ENCODE measurements at regions not wholly inside any gene's neighbourhood (a gene's known extent, or its start where the extent isn't known, plus 50 kb on each side); places are given as distances from the start of the nearest gene placed in this dataset.

GRCh38 chr4:20462426-20463175 is 210.9 kb downstream of the SLIT2 start:
- no peak for DNase-seq

- DNase-seq = no peak
Measured at GRCh38 chr4:20463176-20463430, 211.4 kb downstream of the SLIT2 start.

- DNase-seq = no peak
Measured at GRCh38 chr4:20464381-20464780, 212.7 kb downstream of the SLIT2 start.

DNA sequence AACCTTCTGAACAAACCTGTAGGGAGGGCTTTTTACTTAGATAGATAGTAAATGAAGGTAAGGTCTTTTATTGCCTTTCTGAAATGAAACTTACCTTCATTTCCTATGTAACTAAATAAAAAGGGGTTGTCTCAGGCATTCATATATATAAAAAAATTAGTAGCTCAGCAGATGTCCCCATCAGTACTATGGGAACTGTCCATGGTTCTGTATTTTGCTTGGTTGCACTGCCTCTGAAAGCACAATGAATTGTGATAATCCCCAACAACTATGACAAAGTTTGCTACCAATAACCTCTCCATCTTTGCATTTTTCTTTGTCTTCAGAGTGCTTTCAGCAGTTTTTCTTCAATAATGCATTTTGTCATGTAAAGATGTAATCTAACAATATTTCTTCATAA is 222.4 kb downstream of the SLIT2 start:
- DNase-seq = no peak

DNA sequence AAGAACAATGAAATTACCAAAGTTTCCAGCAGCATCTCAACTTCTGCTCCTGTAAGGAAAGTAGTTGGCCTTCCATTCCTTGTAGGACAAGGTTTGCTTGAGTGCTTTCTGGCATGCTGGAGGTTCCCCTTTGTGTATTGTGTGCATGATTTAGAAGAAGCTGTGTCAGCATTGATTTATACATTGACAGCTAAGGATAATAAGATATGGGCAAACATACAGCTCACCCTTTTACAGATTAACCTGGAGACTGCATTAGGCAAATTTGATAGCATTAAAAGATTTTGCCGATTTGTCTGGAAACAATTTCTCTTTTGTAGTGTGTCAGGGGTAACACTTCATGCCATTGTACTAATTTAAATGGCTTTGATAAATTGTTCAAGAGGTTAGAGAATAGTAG is 221.8 kb upstream of the PACRGL start:
- no peak for DNase-seq

DNA sequence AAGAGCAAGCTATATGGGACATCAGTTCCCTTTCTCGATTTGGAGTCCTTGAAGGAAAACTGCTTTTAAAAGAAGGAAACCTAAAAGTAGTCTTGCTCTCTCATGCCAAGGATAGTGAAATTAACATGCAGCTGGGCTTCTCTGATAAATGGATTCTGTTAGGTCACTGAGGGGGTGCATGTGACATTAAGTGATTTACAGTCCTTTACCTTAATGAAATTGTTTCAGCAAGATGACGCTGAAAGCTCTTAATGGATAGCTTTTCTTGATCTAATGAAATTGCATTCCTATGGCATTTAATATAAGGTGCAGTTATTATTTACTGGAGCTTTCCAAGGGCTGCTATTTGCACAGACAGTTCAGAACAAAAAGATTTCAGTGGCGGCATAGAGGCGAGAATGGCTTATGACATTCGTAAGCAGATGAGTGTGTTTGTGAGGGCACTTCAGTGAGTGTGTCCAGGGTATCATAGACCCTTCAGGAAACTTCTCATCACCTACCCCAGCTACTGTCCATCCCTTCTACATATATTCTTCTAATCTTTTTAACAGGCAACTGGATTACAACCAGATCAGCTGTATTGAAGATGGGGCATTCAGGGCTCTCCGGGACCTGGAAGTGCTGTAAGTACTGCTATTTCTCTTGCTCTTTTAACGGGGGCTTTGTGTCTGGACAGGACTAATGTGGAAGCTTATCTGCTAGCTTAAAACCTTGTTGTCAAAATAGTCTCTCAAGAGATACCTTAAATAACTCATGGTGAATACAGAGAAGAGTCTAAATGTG is 219.9 kb upstream of the PACRGL start:
- no peak for DNase-seq

GRCh38 chr4:20483416-20483815 is 216.8 kb upstream of the PACRGL start:
- no peak for DNase-seq

DNA sequence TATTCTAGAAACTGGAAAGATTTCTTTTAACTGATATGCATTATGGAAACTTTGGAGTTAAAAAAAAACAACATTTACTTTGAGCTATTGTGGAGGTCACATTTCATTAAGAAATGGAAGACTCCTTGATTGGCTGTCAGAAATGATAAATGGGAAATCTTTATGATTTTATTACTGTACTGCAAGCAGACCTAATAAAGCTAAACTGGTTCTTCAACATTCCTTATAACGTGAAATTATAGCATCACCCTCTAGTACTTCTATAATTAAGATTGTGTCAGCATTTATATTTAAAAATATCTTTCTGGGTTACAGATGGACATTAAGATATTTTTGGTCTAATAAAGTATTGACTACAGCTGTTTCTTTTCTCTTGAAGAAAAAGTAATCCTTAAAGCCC is 213.8 kb upstream of the PACRGL start:
- DNase-seq = no peak

DNA sequence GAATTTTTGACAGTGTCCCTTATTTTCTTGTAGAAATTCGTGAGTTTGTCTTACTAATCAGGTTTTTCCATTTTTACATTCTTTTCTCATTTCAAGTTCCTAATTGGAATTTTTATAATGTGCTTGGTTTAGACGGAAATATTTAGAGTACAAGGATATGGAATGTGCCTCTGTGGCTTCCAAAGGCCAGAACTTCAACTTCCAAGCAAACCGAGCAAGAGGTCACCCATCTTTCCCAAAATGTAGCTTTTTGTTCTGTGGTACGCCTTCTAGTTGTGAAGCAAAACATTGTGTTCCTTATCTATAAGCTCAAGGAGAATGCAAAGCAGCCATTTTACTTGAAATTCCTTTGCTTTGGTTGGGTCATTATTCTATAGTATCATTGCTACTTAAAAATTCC is 212.8 kb upstream of the PACRGL start:
- DNase-seq = no peak

- no peak for DNase-seq
Measured at GRCh38 chr4:20487852-20488251, 212.4 kb upstream of the PACRGL start.

GRCh38 chr4:20490734-20491133 is 209.5 kb upstream of the PACRGL start:
- DNase-seq = no peak

DNA sequence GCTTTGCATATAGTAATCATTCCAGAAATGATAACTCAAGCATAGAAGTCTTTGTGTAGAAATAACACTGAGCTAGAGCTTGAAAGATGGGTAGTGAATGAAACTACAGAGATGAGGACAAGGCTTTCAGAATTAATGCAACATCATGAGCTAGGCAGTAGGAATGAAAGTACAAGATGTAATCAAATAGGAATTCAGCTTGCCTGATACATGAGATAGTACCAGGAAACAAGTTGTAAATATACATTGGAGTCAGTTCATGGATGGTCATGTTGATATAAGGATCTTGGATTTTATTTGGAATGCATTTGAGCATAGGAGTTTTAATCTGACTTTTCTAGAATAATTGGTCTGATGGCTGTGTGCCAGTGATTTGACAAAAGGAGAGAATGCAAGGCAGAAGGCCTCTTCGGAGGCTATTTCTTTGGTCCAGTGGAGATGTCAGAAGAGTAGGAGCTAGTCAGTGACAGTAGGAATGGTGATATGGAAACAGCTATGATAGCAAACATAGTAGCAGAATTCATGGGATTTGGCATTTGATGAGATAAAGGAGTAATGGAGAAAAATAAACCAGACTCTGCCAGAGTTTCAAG is 206.4 kb upstream of the PACRGL start:
- no peak for DNase-seq

DNA sequence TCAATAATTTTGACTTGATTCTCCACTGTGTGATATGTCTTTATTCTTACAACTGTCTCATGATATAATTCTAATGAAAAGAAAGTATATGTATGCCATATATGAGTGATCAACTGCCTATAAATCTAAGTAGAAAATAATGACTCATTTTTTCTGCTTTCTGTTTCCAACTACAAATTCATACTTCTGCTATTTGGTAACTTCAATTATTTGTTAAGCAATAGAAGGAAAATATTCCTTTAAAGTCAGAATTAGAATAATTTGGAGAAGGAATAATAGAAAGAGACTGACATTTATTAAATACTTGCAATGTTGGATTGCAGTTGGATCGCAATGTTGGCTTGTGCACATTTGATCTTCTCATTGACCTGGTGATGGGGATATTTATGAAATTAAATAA is 204.2 kb upstream of the PACRGL start:
- no peak for DNase-seq

GRCh38 chr4:20504146-20504545 is 196.1 kb upstream of the PACRGL start:
- no peak for DNase-seq

GRCh38 chr4:20505927-20506326 is 194.3 kb upstream of the PACRGL start:
- DNase-seq = no peak

- DNase-seq = no peak
Measured at GRCh38 chr4:20506827-20507226, 193.4 kb upstream of the PACRGL start.

GRCh38 chr4:20509315-20509714 is 190.9 kb upstream of the PACRGL start:
- DNase-seq = no peak

DNA sequence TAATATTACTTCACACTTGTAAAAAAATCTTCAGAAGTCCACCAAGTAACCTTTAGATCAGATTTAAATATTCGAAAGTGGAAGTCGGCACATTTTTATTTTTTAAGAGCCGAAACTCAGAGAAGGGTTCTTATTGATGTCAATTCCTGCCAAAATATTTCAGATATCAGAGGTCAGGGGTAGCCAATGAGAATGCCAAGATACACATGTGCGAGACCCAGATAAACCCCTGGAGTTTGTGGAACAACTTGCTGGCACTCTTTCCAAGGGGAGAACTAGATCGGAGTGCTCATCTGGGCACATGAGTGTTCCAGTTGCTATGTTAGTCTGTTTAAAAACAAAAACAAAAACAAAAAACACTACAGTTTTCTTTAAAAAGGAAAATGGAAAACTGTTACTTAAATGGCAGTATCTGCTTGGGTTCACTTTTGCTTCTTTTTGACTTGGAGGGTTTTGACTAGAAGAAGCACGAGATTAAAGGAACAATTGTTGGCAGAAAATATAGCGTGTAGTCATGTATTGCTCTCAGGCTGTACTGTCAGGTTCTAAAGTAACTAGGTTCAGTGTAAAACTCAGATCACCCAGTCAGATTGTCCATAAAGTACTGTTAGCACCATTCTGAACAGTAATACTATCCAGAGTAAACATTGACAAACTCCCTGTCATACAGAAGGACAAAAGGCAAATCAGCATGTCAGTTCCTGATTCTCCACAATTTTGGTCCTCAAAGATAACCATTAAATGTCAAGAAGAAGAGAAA is 188.0 kb upstream of the PACRGL start:
- no peak for DNase-seq

GRCh38 chr4:20512985-20513384 is 187.3 kb upstream of the PACRGL start:
- no peak for DNase-seq

DNA sequence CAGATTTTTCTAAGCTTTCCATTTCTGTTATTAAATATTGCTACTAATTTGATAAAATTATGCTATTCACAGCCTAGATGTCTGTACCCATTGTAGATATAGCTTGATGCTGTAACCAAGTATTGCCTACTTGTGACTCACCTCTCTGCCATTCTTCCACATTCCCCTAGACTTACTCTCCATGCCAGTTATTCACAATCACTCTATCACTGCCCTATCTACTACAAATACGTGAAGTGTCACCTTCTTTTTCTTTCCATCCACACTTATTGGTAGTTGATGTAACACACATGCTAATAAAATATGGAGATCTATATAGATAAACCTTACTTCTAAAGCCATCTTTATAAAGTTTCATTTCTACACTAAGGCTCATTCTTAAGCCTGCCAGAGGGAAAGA is 179.4 kb upstream of the PACRGL start:
- DNase-seq = no peak

DNA sequence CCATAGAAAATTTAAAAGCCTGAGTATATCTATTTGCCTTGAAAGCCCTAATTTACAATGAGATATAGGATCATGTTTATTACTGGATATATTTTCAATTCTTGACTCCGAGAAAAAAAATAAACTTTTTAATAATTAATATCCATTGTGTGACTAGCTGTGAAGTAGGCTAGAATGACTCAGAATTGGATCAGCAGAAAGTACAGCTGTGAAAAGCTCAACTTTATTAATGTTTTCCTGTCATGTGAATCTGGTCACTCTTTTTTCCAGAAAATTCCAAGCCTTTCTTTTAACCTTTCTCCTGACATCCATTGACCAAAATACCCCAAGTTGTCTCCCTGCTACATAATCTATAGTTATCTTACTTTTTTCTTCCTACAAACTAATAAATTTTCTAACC is 171.8 kb upstream of the PACRGL start:
- DNase-seq = no peak

GRCh38 chr4:20529691-20530090 is 170.6 kb upstream of the PACRGL start:
- no peak for DNase-seq

- DNase-seq = no peak
Measured at GRCh38 chr4:20532116-20532790, 168.0 kb upstream of the PACRGL start.

All from NCI-H1694 (cell line).